Right lobe of liver (tissue), 6 donors: ENCODE measurements at regions not wholly inside any gene's neighbourhood (a gene's known extent, or its start where the extent isn't known, plus 50 kb on each side); places are given as distances from the start of the nearest gene placed in this dataset.

ENCODE experiments used
- ATAC-seq, 4 donors: fragments of 200-7000 bp; cut with Tn5 transposase; one replicate each; pipeline ENCODE4 v1.9.1; 2020; ENCODE audit warnings: mild to moderate bottlenecking in 4 of 4, moderate library complexity in 4 of 4
- DNase-seq, 3 donors: peaks; one replicate each; pipeline ENCODE4 v3.0.0-alpha.2; 2020
- H3K27ac ChIP-seq, 3 donors: fragments of 200-600 bp; one replicate each; pipeline ENCODE4 v1.8.0; 2022
- H3K27me3 ChIP-seq, 2 donors: fragments of 200-600 bp; one replicate each; pipeline ENCODE4 v1.8.0; 2022
- H3K36me3 ChIP-seq, 4 donors: fragments of 200-600 bp; sonication (generic) in 1 of 4; one replicate each; pipeline versions ENCODE4 v1.5.1 to v1.8.0; 2017 to 2022; ENCODE audit warnings: control low read depth in 1 of 4
- H3K4me1 ChIP-seq, 4 donors: fragments of 200-600 bp; sonication (generic) in 1 of 4; one replicate each; pipeline versions ENCODE4 v1.5.1 to v1.8.0; 2017 to 2022; ENCODE audit warnings: control low read depth in 1 of 4
- H3K4me3 ChIP-seq, 3 donors: fragments of 200-600 bp; one replicate each; pipeline ENCODE4 v1.8.0; 2022
- H3K9me3 ChIP-seq, 4 donors: fragments of 200-600 bp; sonication (generic) in 1 of 4; one replicate each; pipeline versions ENCODE4 v1.5.1 to v1.8.0; 2017 to 2022; ENCODE audit warnings: control low read depth in 1 of 4
- POLR2A ChIP-seq: fragments of 450-650 bp; IDR thresholded peaks from one replicate; pipeline ENCODE4 v1.6.1; 2017; ENCODE audit warnings: antibody characterized with exemption, mild to moderate bottlenecking
- WGBS: methylation state at CpG from one replicate; pipeline ENCODE4 v1.1.6; 2018; ENCODE audit warnings: low coverage, low lambda C conversion rate; ENCODE audit not compliant: insufficient coverage; ENCODE audit errors: missing lambda C conversion rate; 5-methylcytosine and 5-hydroxymethylcytosine counted together
- intact Hi-C, 2 donors: fragments of 100-400 bp; cut with DNase I; formaldehyde crosslinking; loops; one replicate each; pipeline versions ENCODE4 v1.11.2 to v1.14.1; 2022
- TF ChIP-seq, protein P1 (sequence below), 4 donors: fragments of 200-600 bp in 3 of 4; fragments of 450-650 bp in 1 of 4; IDR thresholded peaks; one replicate each; pipeline versions ENCODE4 v1.5.1 to v1.8.0; 2016 to 2022; ENCODE audit warnings: antibody characterized with exemption in 4 of 4, mild to moderate bottlenecking in 2 of 4
- donor health status: DM: no; HTN: yes; CAD: no.
- donor health status: DM: no; HTN: no; CAD: no.
- donor health status: DM: no; HTN: no; CAD: no.
- donor health status: DM: no; HTN: yes; CAD: no.
- donor health status: DM: no; HTN: yes; CAD: no.

DNA sequence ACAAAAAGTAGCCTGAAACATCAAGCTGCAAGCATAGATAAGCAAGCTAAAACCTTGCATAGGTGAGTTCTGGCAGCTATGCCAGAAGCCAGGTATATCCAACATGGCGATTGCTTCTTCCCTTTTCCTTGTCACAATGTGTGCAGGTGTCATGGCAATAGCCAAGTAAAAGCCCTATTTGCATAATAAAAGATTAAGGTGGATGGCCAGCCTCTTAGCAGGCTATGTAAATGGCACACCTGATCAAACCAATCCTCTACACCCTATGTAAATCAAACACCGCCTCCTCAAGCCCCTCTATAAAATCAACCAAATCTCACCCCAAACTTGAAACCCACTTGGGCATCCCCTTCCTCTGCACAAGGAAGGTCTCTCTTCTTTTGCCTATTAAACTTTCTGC lies 366.8 kb downstream of the VGLL3 start:
- H3K4me1 ChIP-seq: no peaks in the 10 kb centered on the region
- intact Hi-C loops: no loop called here

DNA sequence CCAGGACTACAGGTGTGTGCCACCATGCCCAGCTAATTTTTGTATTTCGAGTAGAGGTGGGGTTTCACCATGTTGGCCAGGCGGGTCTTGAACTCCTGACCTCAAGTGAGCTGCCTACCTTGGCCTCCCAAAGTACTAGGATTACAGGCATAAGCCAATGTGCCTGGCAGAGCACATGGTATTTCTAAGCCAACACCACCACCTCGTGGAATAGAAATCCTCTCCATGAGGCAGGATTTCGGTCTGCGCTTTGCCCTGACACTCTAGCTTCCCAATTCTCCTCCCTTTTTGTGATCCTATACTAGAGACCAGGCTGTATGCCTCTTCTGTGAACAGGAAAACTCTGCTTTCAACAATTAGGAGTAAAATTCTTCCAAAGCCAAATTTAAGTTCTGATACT lies 372.2 kb downstream of the VGLL3 start:
- H3K4me1 ChIP-seq: no peaks in the 10 kb centered on the region
- no peaks in the 10 kb centered on the region for H3K9me3 ChIP-seq
- 50% methylated on average over 3 of the region's 5 CpGs for WGBS
- H3K27ac ChIP-seq: no peak overlapping the region
- no peaks in the 10 kb centered on the region for H3K27me3 ChIP-seq
- TF ChIP-seq, protein P1, sequence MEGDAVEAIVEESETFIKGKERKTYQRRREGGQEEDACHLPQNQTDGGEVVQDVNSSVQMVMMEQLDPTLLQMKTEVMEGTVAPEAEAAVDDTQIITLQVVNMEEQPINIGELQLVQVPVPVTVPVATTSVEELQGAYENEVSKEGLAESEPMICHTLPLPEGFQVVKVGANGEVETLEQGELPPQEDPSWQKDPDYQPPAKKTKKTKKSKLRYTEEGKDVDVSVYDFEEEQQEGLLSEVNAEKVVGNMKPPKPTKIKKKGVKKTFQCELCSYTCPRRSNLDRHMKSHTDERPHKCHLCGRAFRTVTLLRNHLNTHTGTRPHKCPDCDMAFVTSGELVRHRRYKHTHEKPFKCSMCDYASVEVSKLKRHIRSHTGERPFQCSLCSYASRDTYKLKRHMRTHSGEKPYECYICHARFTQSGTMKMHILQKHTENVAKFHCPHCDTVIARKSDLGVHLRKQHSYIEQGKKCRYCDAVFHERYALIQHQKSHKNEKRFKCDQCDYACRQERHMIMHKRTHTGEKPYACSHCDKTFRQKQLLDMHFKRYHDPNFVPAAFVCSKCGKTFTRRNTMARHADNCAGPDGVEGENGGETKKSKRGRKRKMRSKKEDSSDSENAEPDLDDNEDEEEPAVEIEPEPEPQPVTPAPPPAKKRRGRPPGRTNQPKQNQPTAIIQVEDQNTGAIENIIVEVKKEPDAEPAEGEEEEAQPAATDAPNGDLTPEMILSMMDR (IDR thresholded peaks at IDR 0.05): no peak
- TF ChIP-seq POLR2A: no peak
- H3K4me3 ChIP-seq: no peak overlapping the region
- no peaks in the 10 kb centered on the region for H3K36me3 ChIP-seq
- intact Hi-C loops: no loop called here
- ATAC-seq: no peak
- DNase-seq: no peak

More for the DNA sequence above, 366.8 kb downstream of the VGLL3 start:
- Histone ChIP-seq H3K27me3 (no peaks in the 10 kb centered on the region), H3K27ac (no peak overlapping the region), H3K9me3 (no peaks in the 10 kb centered on the region), H3K4me3 (no peak overlapping the region), H3K36me3 (no peaks in the 10 kb centered on the region)
- ATAC-seq: no peak
- TF ChIP-seq, protein P1 (IDR thresholded peaks at IDR 0.05): no peak
- no peak for TF ChIP-seq POLR2A
- whole genome bisulfite sequencing: 75% methylated on average over 2 of the region's 2 CpGs
- DNase-seq: no peak

DNA sequence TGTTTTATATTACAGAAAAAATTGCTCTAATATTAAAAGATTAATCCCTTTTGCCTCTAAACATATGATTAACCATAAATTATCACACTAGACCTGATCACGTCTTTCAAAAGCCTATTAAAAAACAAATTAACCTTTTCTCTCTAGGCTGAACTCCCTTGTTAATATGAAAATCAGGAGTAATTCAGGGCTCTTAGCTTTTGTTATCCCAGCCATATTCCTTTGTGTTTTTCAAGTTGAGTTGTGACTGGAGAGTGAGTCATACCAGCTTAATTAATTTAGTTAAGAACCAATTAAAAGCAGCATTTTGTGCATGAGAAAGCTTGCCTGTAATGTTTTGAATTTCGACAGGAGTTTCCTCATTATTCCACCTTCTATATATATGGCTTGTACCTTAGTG lies 385.8 kb downstream of the VGLL3 start:
- H3K27me3 ChIP-seq: no peaks in the 10 kb centered on the region

DNA sequence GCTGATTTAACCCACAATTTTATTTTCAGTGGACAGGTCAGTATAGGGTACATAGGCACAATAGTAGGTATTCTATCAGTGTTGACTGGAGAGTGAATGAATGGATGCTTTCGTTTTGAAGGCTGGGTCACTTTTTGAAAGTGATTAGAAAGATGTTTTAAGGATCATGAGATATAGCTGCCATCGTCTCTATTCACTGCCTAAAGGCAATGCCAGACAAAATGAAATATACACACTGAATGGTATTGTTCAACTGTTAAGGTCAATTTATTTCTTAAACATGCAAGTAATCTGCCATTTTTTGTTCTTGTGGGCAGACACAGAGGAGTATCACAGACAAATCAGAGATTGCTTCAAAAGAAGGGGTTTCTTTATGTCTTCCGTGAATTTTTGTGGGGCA lies 395.3 kb downstream of the VGLL3 start:
- H3K36me3 ChIP-seq: no peaks in the 10 kb centered on the region
- H3K4me1 ChIP-seq: no peaks in the 10 kb centered on the region
- H3K4me3 ChIP-seq: no peak overlapping the region
- 34% methylated on average over 3 of the region's 3 CpGs for WGBS
- no peak overlapping the region for H3K27ac ChIP-seq
- no peaks in the 10 kb centered on the region for H3K9me3 ChIP-seq
- TF ChIP-seq, protein P1 (IDR thresholded peaks at IDR 0.05): no peak
- no peak for TF ChIP-seq POLR2A
- ATAC-seq (no peak), DNase-seq (no peak)
- intact Hi-C loops: no loop called here
- no peaks in the 10 kb centered on the region for H3K27me3 ChIP-seq

More for the DNA sequence above, 385.8 kb downstream of the VGLL3 start:
- H3K27ac ChIP-seq: no peak overlapping the region
- no peak overlapping the region for H3K4me3 ChIP-seq
- no peaks in the 10 kb centered on the region for H3K4me1 ChIP-seq
- no peaks in the 10 kb centered on the region for H3K9me3 ChIP-seq
- no peaks in the 10 kb centered on the region for H3K36me3 ChIP-seq
- WGBS: 33% methylated on average over 2 of the region's 2 CpGs
- intact Hi-C loops: no loop called here
- TF ChIP-seq, protein P1 (IDR thresholded peaks at IDR 0.05): no peak
- no peak for TF ChIP-seq POLR2A
- DNase-seq (no peak), ATAC-seq (no peak)

DNA sequence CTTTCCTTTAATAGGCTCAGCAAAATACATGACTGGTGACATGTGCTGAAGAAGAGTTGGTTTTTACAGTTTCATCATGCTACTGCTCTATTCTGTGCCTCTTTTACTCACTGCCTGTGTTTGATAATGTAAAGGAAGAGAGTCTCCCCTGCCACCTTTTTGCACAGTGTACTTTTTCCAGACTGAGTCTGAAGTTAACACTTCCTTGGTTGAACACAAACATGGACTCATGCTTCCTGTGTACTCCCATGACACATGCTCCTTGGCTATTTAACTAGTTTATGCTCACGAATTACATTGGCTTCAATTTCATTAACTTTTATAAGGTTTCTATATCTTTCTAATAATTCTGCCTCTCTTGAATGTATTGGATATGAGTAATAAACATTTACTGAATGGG lies 396.1 kb downstream of the VGLL3 start:
- 15% methylated on average over 1 of the region's 1 CpG for WGBS
- no peak overlapping the region for H3K27ac ChIP-seq
- ATAC-seq: no peak
- H3K9me3 ChIP-seq: no peaks in the 10 kb centered on the region
- no peaks in the 10 kb centered on the region for H3K36me3 ChIP-seq
- no peak for DNase-seq
- H3K27me3 ChIP-seq: no peaks in the 10 kb centered on the region
- intact Hi-C loops: no loop called here
- no peaks in the 10 kb centered on the region for H3K4me1 ChIP-seq
- TF ChIP-seq, protein P1 (IDR thresholded peaks at IDR 0.05): no peak
- no peak for TF ChIP-seq POLR2A
- H3K4me3 ChIP-seq: no peak overlapping the region
